ENCODE measurements at regions not wholly inside any gene's neighbourhood (a gene's known extent, or its start where the extent isn't known, plus 50 kb on each side); places are given as distances from the start of the nearest gene placed in this dataset.

GRCh38 chr13:91142572-91142971 is 204.9 kb upstream of the MIR17HG start:
- TF ChIP-seq EZH2 (IDR thresholded peaks at IDR 0.05), result no peak
- TF ChIP-seq POLR2AphosphoS5 (IDR thresholded peaks at IDR 0.05; ENCODE audit: borderline replicate concordance, low read depth, low read length), result no peak
- no peak for TF ChIP-seq FOXP2 (optimal IDR thresholded peaks at IDR 0.05; ENCODE audit: control extremely low read depth, extremely low read length, insufficient read depth)
- H3K9me3 ChIP-seq (ENCODE audit: low read depth, low read length), result no peaks in the 10 kb centered on the region
- DNase-seq (ENCODE audit: low read depth, low spot score), result no peak
- H3K4me3 ChIP-seq, result no peak overlapping the region
- H3K27ac ChIP-seq, result no peak overlapping the region
- H3K36me3 ChIP-seq (ENCODE audit: insufficient read depth, low read length), result no peaks in the 10 kb centered on the region
- H3K9ac ChIP-seq (ENCODE audit: insufficient read length), result no peak overlapping the region

DNA sequence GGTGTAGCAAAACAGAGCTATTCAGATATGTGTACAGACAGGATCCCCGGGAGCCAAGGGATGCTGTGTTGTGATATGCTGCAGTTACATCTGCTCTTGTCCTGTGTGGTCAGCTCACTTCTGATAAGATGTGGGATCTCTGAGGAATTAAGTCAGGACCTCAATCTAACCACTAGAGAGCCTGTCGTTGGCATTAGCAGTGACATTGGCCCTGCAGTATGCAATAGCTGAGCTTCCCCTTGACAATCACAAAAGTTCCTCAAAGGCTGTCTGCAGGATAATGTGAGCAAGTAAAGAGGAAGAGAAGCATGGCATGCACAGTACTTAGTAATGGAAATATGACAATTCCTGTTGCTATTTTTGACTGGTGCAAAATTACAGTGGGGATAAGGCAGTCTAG is 203.4 kb upstream of the MIR17HG start:
- H3K27ac ChIP-seq, result no peak overlapping the region
- H3K4me3 ChIP-seq, result no peak overlapping the region
- no peak for DNase-seq (ENCODE audit: low read depth, low spot score)
- TF ChIP-seq EZH2 (IDR thresholded peaks at IDR 0.05) (no peak), POLR2AphosphoS5 (IDR thresholded peaks at IDR 0.05; ENCODE audit: borderline replicate concordance, low read depth, low read length) (no peak)
- H3K9ac ChIP-seq (ENCODE audit: insufficient read length), result no peak overlapping the region
- H3K36me3 ChIP-seq (ENCODE audit: insufficient read depth, low read length), result no peaks in the 10 kb centered on the region
- no peaks in the 10 kb centered on the region for H3K9me3 ChIP-seq (ENCODE audit: low read depth, low read length)

DNA sequence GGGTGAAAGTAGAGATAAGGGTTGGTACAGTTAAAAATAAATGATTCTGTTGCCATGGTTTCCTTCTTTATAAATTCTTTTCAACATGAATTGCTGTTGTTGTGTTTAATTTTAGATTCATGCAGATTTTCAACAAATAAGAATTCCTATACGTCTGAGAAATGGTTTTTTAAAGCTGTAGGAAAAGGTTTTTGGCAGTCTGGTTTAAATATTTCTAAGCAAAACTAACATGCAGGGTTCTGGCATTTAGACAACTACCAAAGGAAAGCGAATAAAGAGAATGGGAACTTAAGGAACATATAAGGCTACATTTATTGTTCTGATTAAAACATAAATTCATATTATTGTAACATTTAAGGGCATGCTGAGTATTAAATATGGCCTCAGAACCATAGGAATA is 203.0 kb upstream of the MIR17HG start:
- no peak for DNase-seq (ENCODE audit: low read depth, low spot score)
- Histone ChIP-seq H3K4me3 (no peak overlapping the region), H3K9ac (ENCODE audit: insufficient read length) (no peak overlapping the region), H3K27ac (no peak overlapping the region), H3K36me3 (ENCODE audit: insufficient read depth, low read length) (no peaks in the 10 kb centered on the region), H3K9me3 (ENCODE audit: low read depth, low read length) (no peaks in the 10 kb centered on the region)
- TF ChIP-seq FOXP2 (optimal IDR thresholded peaks at IDR 0.05; ENCODE audit: control extremely low read depth, extremely low read length, insufficient read depth) (no peak), EZH2 (IDR thresholded peaks at IDR 0.05) (no peak), POLR2AphosphoS5 (IDR thresholded peaks at IDR 0.05; ENCODE audit: borderline replicate concordance, low read depth, low read length) (no peak)

DNA sequence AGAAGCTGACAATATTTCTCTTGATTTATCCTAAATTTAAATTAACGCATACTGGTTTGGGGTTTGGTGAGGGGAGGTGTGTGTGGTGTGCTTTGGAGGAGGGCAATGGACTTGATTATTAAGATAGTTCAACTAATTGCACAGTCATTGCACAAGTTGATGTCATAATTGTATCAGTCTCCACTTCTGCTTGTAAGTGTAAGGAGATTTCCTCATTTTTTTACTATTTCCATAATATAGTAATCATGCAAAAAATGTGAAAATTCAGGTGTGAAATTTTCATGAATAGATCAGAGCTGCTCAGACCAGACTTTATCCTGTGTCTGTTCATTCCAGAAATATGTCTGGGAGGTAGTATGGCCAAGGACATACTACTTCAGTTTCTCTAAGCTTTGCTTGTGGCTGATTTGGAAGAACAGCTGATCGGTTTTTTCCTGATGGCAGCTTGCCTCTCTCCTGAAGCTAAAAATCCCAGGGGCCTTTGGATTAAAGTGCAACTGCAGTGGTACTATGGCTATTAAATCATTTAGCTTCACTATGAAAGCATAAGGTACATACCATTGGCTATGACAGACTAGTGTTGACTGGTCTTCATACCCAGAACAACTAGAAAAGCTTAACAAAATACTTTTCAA is 201.8 kb upstream of the MIR17HG start:
- Histone ChIP-seq H3K4me3 (no peak overlapping the region), H3K36me3 (ENCODE audit: insufficient read depth, low read length) (no peaks in the 10 kb centered on the region), H3K9ac (ENCODE audit: insufficient read length) (no peak overlapping the region), H3K9me3 (ENCODE audit: low read depth, low read length) (no peaks in the 10 kb centered on the region), H3K27ac (no peak overlapping the region)
- DNase-seq (ENCODE audit: low read depth, low spot score), result no peak
- no peak for TF ChIP-seq POLR2AphosphoS5 (IDR thresholded peaks at IDR 0.05; ENCODE audit: borderline replicate concordance, low read depth, low read length)

- Histone ChIP-seq H3K36me3 (ENCODE audit: insufficient read depth, low read length) (no peaks in the 10 kb centered on the region), H3K4me3 (no peak overlapping the region), H3K27ac (no peak overlapping the region), H3K9me3 (ENCODE audit: low read depth, low read length) (no peaks in the 10 kb centered on the region), H3K9ac (ENCODE audit: insufficient read length) (no peak overlapping the region)
- TF ChIP-seq POLR2AphosphoS5 (IDR thresholded peaks at IDR 0.05; ENCODE audit: borderline replicate concordance, low read depth, low read length) (no peak), EZH2 (IDR thresholded peaks at IDR 0.05) (no peak), FOXP2 (optimal IDR thresholded peaks at IDR 0.05; ENCODE audit: control extremely low read depth, extremely low read length, insufficient read depth) (no peak)
- DNase-seq (ENCODE audit: low read depth, low spot score), result no peak
Measured at GRCh38 chr13:91146601-91147000, 200.9 kb upstream of the MIR17HG start.

DNA sequence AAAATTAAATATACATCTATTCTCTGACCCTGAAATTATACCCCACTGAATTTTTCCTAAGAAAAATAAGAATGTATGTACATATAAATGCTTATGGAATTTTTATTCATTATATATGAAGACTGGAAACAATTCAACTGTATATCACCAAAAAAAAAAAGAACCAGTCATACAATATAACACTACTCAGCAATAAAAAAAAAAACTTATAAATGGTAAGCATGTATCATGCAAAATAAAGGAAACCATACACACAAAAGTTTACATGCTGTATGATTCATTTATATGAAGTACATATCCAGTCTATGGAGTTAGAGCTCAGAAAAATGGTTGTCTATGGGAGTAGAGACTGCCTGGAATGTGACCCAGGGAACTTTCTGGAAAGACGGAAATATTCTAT is 199.4 kb upstream of the MIR17HG start:
- DNase-seq (ENCODE audit: low read depth, low spot score), result no peak
- Histone ChIP-seq H3K27ac (no peak overlapping the region), H3K36me3 (ENCODE audit: insufficient read depth, low read length) (no peaks in the 10 kb centered on the region), H3K9ac (ENCODE audit: insufficient read length) (no peak overlapping the region), H3K9me3 (ENCODE audit: low read depth, low read length) (no peaks in the 10 kb centered on the region), H3K4me3 (no peak overlapping the region)
- no peak for TF ChIP-seq POLR2AphosphoS5 (IDR thresholded peaks at IDR 0.05; ENCODE audit: borderline replicate concordance, low read depth, low read length)
- no peak for TF ChIP-seq EZH2 (IDR thresholded peaks at IDR 0.05)
- TF ChIP-seq FOXP2 (optimal IDR thresholded peaks at IDR 0.05; ENCODE audit: control extremely low read depth, extremely low read length, insufficient read depth), result no peak

GRCh38 chr13:91151921-91152320 is 195.6 kb upstream of the MIR17HG start:
- H3K4me3 ChIP-seq, result no peak overlapping the region
- no peaks in the 10 kb centered on the region for H3K36me3 ChIP-seq (ENCODE audit: insufficient read depth, low read length)
- no peak overlapping the region for H3K27ac ChIP-seq
- DNase-seq (ENCODE audit: low read depth, low spot score), result no peak
- H3K9me3 ChIP-seq (ENCODE audit: low read depth, low read length), result no peaks in the 10 kb centered on the region
- H3K9ac ChIP-seq (ENCODE audit: insufficient read length), result no peak overlapping the region
- TF ChIP-seq EZH2 (IDR thresholded peaks at IDR 0.05) (no peak), FOXP2 (optimal IDR thresholded peaks at IDR 0.05; ENCODE audit: control extremely low read depth, extremely low read length, insufficient read depth) (no peak), POLR2AphosphoS5 (IDR thresholded peaks at IDR 0.05; ENCODE audit: borderline replicate concordance, low read depth, low read length) (no peak)

GRCh38 chr13:91153372-91153771 is 194.1 kb upstream of the MIR17HG start:
- no peak overlapping the region for H3K27ac ChIP-seq
- no peaks in the 10 kb centered on the region for H3K9me3 ChIP-seq (ENCODE audit: low read depth, low read length)
- no peak overlapping the region for H3K4me3 ChIP-seq
- no peak for TF ChIP-seq FOXP2 (optimal IDR thresholded peaks at IDR 0.05; ENCODE audit: control extremely low read depth, extremely low read length, insufficient read depth)
- TF ChIP-seq POLR2AphosphoS5 (IDR thresholded peaks at IDR 0.05; ENCODE audit: borderline replicate concordance, low read depth, low read length), result no peak
- no peak for TF ChIP-seq EZH2 (IDR thresholded peaks at IDR 0.05)
- no peaks in the 10 kb centered on the region for H3K36me3 ChIP-seq (ENCODE audit: insufficient read depth, low read length)
- no peak for DNase-seq (ENCODE audit: low read depth, low spot score)
- no peak overlapping the region for H3K9ac ChIP-seq (ENCODE audit: insufficient read length)
